H9 (cell line): ENCODE measurements at regions not wholly inside any gene's neighbourhood (a gene's known extent, or its start where the extent isn't known, plus 50 kb on each side); places are given as distances from the start of the nearest gene placed in this dataset.

ENCODE experiments used
- DNase-seq: peaks from one replicate; pipeline ENCODE4 v3.0.0-alpha.2; 2017
- H2AFZ ChIP-seq: one replicate; pipeline ENCODE4 v1.6.1; 2013; ENCODE audit warnings: mild to moderate bottlenecking, low read length, control low read depth, moderate library complexity
- H2AK5ac ChIP-seq: 2 replicates; pipeline ENCODE4 v1.6.1; 2013; ENCODE audit warnings: low read length, control low read depth, mixed read lengths; ENCODE audit not compliant: insufficient read length
- H2BK120ac ChIP-seq: one replicate; pipeline ENCODE4 v1.6.1; 2013; ENCODE audit warnings: low read depth, mild to moderate bottlenecking, low read length, control low read depth, inconsistent platforms; ENCODE audit not compliant: poor library complexity, severe bottlenecking
- H2BK12ac ChIP-seq: 2 replicates; pipeline ENCODE4 v1.6.1; 2013; ENCODE audit warnings: low read length, control low read depth, mixed read lengths, low read depth; ENCODE audit not compliant: insufficient read length
- H2BK15ac ChIP-seq: 2 replicates; pipeline ENCODE4 v1.6.1; 2013; ENCODE audit warnings: low read depth, low read length, control low read depth
- H2BK20ac ChIP-seq: one replicate; pipeline ENCODE4 v1.6.1; 2013; ENCODE audit warnings: low read depth, mild to moderate bottlenecking, low read length, control low read depth, inconsistent platforms; ENCODE audit not compliant: poor library complexity, severe bottlenecking
- H2BK5ac ChIP-seq: 2 replicates; pipeline ENCODE4 v1.6.1; 2013; ENCODE audit warnings: low read length, control low read depth, mixed read lengths; ENCODE audit not compliant: insufficient read length
- H3K14ac ChIP-seq: 2 replicates; pipeline ENCODE4 v1.6.1; 2013; ENCODE audit warnings: low read length, control low read depth; ENCODE audit not compliant: insufficient read depth
- H3K18ac ChIP-seq: 2 replicates; pipeline ENCODE4 v1.6.1; 2013; ENCODE audit warnings: low read depth, mild to moderate bottlenecking, mixed read lengths, low read length, control low read depth; ENCODE audit not compliant: insufficient read length
- H3K23ac ChIP-seq: 2 replicates; pipeline ENCODE4 v1.6.1; 2013; ENCODE audit warnings: low read length, control low read depth, mixed read lengths, low read depth; ENCODE audit not compliant: insufficient read length
- H3K23me2 ChIP-seq: 2 replicates; pipeline ENCODE4 v1.6.1; 2013; ENCODE audit warnings: low read depth, mild to moderate bottlenecking, mixed read lengths, low read length, control low read depth; ENCODE audit not compliant: insufficient read length, poor library complexity, severe bottlenecking
- H3K27ac ChIP-seq: 2 replicates; pipeline ENCODE4 v1.5.1; 2013; ENCODE audit warnings: low read length, control low read depth, mixed read lengths, low read depth; ENCODE audit not compliant: insufficient read length
- H3K27me3 ChIP-seq: 2 replicates; pipeline ENCODE4 v1.6.1; 2013; ENCODE audit warnings: low read length, control low read depth, inconsistent platforms; ENCODE audit not compliant: insufficient read depth
- H3K4ac ChIP-seq: 2 replicates; pipeline ENCODE4 v1.6.1; 2013; ENCODE audit warnings: low read depth, mild to moderate bottlenecking, control low read depth, inconsistent platforms, low read length, moderate library complexity
- H3K4me1 ChIP-seq: 2 replicates; pipeline ENCODE4 v1.6.1; 2013; ENCODE audit warnings: low read length, control low read depth, inconsistent platforms; ENCODE audit not compliant: insufficient read depth
- H3K4me2 ChIP-seq: 2 replicates; pipeline ENCODE4 v1.6.1; 2013; ENCODE audit warnings: low read length, control low read depth, mixed read lengths; ENCODE audit not compliant: insufficient read length, insufficient read depth
- H3K56ac ChIP-seq: 2 replicates; pipeline ENCODE4 v1.6.1; 2013; ENCODE audit warnings: low read depth, mild to moderate bottlenecking, mixed read lengths, low read length, control low read depth; ENCODE audit not compliant: insufficient read length
- H3K79me1 ChIP-seq: 2 replicates; pipeline ENCODE4 v1.6.1; 2013; ENCODE audit warnings: low read depth, mild to moderate bottlenecking, moderate library complexity, low read length, control low read depth, inconsistent platforms; ENCODE audit not compliant: insufficient read depth, poor library complexity, severe bottlenecking
- H3K79me2 ChIP-seq: 2 replicates; pipeline ENCODE4 v1.6.1; 2013; ENCODE audit warnings: low read length, control low read depth, inconsistent platforms; ENCODE audit not compliant: insufficient read depth
- H3K9ac ChIP-seq: 2 replicates; pipeline ENCODE4 v1.6.1; 2013; ENCODE audit warnings: low read length, control low read depth, mixed read lengths; ENCODE audit not compliant: insufficient read length; ENCODE audit errors: extremely low read depth
- H3K9me3 ChIP-seq: one replicate; pipeline ENCODE4 v1.6.1; 2013; ENCODE audit warnings: low read depth, low read length, inconsistent platforms; ENCODE audit not compliant: control insufficient read depth
- H3T11ph ChIP-seq: one replicate; pipeline ENCODE4 v1.6.1; 2013; ENCODE audit warnings: mild to moderate bottlenecking, low read length, control low read depth, inconsistent platforms
- H4K20me1 ChIP-seq: one replicate; pipeline ENCODE4 v1.6.1; 2013; ENCODE audit not compliant: control insufficient read depth, insufficient read length, insufficient read depth
- H4K5ac ChIP-seq: 2 replicates; pipeline ENCODE4 v1.6.1; 2013; ENCODE audit warnings: low read depth, mild to moderate bottlenecking, mixed read lengths, low read length, control low read depth; ENCODE audit not compliant: insufficient read length
- H4K8ac ChIP-seq: replicated peaks from 2 replicates; pipeline ENCODE4 v1.6.1; 2013; ENCODE audit warnings: low read length, control low read depth, mixed read lengths, low read depth; ENCODE audit not compliant: insufficient read length
- H4K91ac ChIP-seq: 2 replicates; pipeline ENCODE4 v1.6.1; 2013; ENCODE audit warnings: low read depth, mild to moderate bottlenecking, moderate library complexity, mixed read lengths, low read length, control low read depth; ENCODE audit not compliant: insufficient read length
- H3K27ac Mint-ChIP-seq, 3 experiments: 2 replicates in 2 of 3; 3 replicates in 1 of 3; pipeline ENCODE4 v1.8.0; 2020 to 2021; ENCODE audit warnings: mixed read lengths in 3 of 3, mild to moderate bottlenecking in 1 of 3, moderate library complexity in 1 of 3
- H3K27me3 Mint-ChIP-seq: 2 replicates; pipeline ENCODE4 v1.8.0; 2021; ENCODE audit warnings: low read depth, mild to moderate bottlenecking, moderate library complexity, mixed read lengths
- H3K36me3 Mint-ChIP-seq, 3 experiments: 2 replicates in 2 of 3; 3 replicates in 1 of 3; pipeline ENCODE4 v1.8.0; 2020 to 2021; ENCODE audit warnings: low read depth in 3 of 3, mixed read lengths in 3 of 3; ENCODE audit not compliant: insufficient read depth in 1 of 3
- H3K4me1 Mint-ChIP-seq, 2 experiments: 2 replicates each; pipeline ENCODE4 v1.8.0; 2020; ENCODE audit warnings: mixed read lengths in 2 of 2
- H3K4me3 Mint-ChIP-seq, 2 experiments: 2 replicates in 1 of 2; 3 replicates in 1 of 2; pipeline ENCODE4 v1.8.0; 2020 to 2021; ENCODE audit warnings: mild to moderate bottlenecking in 2 of 2, mixed read lengths in 2 of 2, moderate library complexity in 1 of 2
- H3K9me3 Mint-ChIP-seq, 2 experiments: 2 replicates in 1 of 2; 3 replicates in 1 of 2; pipeline ENCODE4 v1.8.0; 2020; ENCODE audit warnings: mild to moderate bottlenecking in 2 of 2, mixed read lengths in 2 of 2, moderate library complexity in 1 of 2
- CTCF ChIP-seq: fragments of 200-600 bp; sonication (generic); conservative IDR thresholded peaks from 3 replicates; pipeline ENCODE4 v1.8.0; 2021; ENCODE audit warnings: antibody characterized with exemption, mild to moderate bottlenecking
- WGBS: extraction: QIAGEN DNeasy Blood & Tissue Kit; methylation state at CpG from one replicate; pipeline ENCODE4 v1.1.7; 2013; ENCODE audit warnings: missing lambda C conversion rate, low lambda C conversion rate, mixed read lengths; ENCODE audit not compliant: insufficient read length; ENCODE audit errors: extremely low coverage; 5-methylcytosine and 5-hydroxymethylcytosine counted together

GRCh38 chr4:141347684-141348083, 127.0 kb downstream of the ZNF330 start:
- Histone ChIP-seq H2AK5ac (no peak overlapping the region), H3T11ph (no peak overlapping the region), H3K23ac (no peak overlapping the region), H2BK5ac (no peak overlapping the region), H3K79me1 (no peaks in the 10 kb centered on the region), H4K5ac (no peak overlapping the region), H4K91ac (no peak overlapping the region), H4K20me1 (no peaks in the 10 kb centered on the region), H3K27ac (no peak overlapping the region), H2AFZ (no peak overlapping the region), H2BK12ac (no peak overlapping the region), H3K18ac (no peak overlapping the region), H3K9ac (no peak overlapping the region), H2BK20ac (no peak overlapping the region), H3K4me1 (no peaks in the 10 kb centered on the region), H3K56ac (no peak overlapping the region), H3K14ac (no peak overlapping the region), H4K8ac (no peak overlapping the region), H3K4me2 (no peak overlapping the region), H3K79me2 (no peaks in the 10 kb centered on the region), H3K9me3 (no peaks in the 10 kb centered on the region), H2BK120ac (no peak overlapping the region), H2BK15ac (no peak overlapping the region), H3K4ac (no peak overlapping the region), H3K23me2 (no peaks in the 10 kb centered on the region), H3K27me3 (no peaks in the 10 kb centered on the region)
- DNase-seq: no peak
- no peak for TF ChIP-seq CTCF
- Mint-ChIP-seq H3K36me3 (no peaks in the 10 kb centered on the region), H3K4me3 (no peak overlapping the region), H3K4me1 (peaks cover 2 to 3% of the 10 kb centered on the region in 2 experiments), H3K27ac (no peak overlapping the region), H3K27me3 (no peaks in the 10 kb centered on the region), H3K9me3 (no peaks in the 10 kb centered on the region; a peak in 1 of 5 replicates)
- WGBS: no CpG with 5 or more reads among the region's 2 CpGs
